Osteoblast (primary cell): ENCODE measurements at regions not wholly inside any gene's neighbourhood (a gene's known extent, or its start where the extent isn't known, plus 50 kb on each side); places are given as distances from the start of the nearest gene placed in this dataset.

ENCODE experiments used
- DNase-seq: peaks from one replicate; pipeline ENCODE4 v3.0.0; 2011; ENCODE audit warnings: low spot score, mixed read lengths; ENCODE audit not compliant: insufficient read length; ENCODE audit errors: missing footprints
- H2AFZ ChIP-seq: 2 replicates; pipeline ENCODE4 v1.6.0; 2011; ENCODE audit warnings: mild to moderate bottlenecking, low read length
- H3K27ac ChIP-seq: 2 replicates; pipeline ENCODE4 v1.5.1; 2011; ENCODE audit warnings: mild to moderate bottlenecking, low read depth, low read length, moderate library complexity
- H3K27me3 ChIP-seq: 2 replicates; pipeline ENCODE4 v1.6.0; 2012; ENCODE audit warnings: mild to moderate bottlenecking, control low read depth, inconsistent platforms, low read length, moderate library complexity; ENCODE audit not compliant: insufficient read depth
- H3K36me3 ChIP-seq: 2 replicates; pipeline ENCODE4 v1.5.1; 2011; ENCODE audit warnings: mild to moderate bottlenecking, low read length, control low read depth, moderate library complexity; ENCODE audit not compliant: insufficient read depth
- H3K4me1 ChIP-seq: 2 replicates; pipeline ENCODE4 v1.5.1; 2011; ENCODE audit warnings: mild to moderate bottlenecking, low read length, control low read depth, moderate library complexity; ENCODE audit not compliant: insufficient read depth
- H3K4me2 ChIP-seq: 2 replicates; pipeline ENCODE4 v1.6.0; 2011; ENCODE audit warnings: mild to moderate bottlenecking, low read length; ENCODE audit not compliant: insufficient read depth
- H3K4me3 ChIP-seq: fragments of 200-600 bp; sonication (generic); 3 replicates; pipeline ENCODE4 v1.5.1; 2012; ENCODE audit warnings: mild to moderate bottlenecking, low read length, inconsistent platforms; ENCODE audit not compliant: insufficient read depth
- H3K79me2 ChIP-seq: 2 replicates; pipeline ENCODE4 v1.6.0; 2012; ENCODE audit warnings: mild to moderate bottlenecking, low read length, control low read depth, inconsistent platforms; ENCODE audit not compliant: insufficient read depth
- H3K9me3 ChIP-seq: 2 replicates; pipeline ENCODE4 v1.5.1; 2011; ENCODE audit warnings: low read depth, low read length, control low read depth
- H4K20me1 ChIP-seq: 2 replicates; pipeline ENCODE4 v1.6.0; 2012; ENCODE audit warnings: mild to moderate bottlenecking, low read length, control low read depth; ENCODE audit not compliant: insufficient read depth
- TF ChIP-seq, protein P1 (sequence below): IDR thresholded peaks from 2 replicates; pipeline ENCODE4 v1.5.1; 2011; ENCODE audit warnings: mild to moderate bottlenecking, low read depth, low read length, moderate library complexity; ENCODE audit errors: extremely low read depth

DNA sequence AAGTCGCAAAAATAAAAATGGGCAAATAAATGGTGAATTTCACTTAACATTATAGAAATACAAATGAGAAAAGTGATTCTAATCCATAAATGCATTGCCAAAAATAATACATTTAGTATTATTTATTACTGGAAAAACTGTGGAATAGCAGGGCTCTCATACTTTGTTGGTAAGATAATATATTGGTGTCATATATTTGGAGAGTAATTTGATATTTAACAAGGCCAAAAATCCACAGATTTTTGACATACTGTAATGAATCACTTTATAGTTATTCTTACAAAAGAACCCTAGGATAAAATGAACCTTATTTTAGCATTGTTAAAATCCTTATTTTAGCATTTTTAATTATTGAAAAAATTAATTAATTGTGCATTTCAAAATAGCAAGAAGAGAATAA is 397.2 kb upstream of the DAB2 start:
- peaks cover 8% of the 10 kb centered on the region for H3K4me1 ChIP-seq
- no peak overlapping the region for H3K4me3 ChIP-seq
- TF ChIP-seq, protein P1, sequence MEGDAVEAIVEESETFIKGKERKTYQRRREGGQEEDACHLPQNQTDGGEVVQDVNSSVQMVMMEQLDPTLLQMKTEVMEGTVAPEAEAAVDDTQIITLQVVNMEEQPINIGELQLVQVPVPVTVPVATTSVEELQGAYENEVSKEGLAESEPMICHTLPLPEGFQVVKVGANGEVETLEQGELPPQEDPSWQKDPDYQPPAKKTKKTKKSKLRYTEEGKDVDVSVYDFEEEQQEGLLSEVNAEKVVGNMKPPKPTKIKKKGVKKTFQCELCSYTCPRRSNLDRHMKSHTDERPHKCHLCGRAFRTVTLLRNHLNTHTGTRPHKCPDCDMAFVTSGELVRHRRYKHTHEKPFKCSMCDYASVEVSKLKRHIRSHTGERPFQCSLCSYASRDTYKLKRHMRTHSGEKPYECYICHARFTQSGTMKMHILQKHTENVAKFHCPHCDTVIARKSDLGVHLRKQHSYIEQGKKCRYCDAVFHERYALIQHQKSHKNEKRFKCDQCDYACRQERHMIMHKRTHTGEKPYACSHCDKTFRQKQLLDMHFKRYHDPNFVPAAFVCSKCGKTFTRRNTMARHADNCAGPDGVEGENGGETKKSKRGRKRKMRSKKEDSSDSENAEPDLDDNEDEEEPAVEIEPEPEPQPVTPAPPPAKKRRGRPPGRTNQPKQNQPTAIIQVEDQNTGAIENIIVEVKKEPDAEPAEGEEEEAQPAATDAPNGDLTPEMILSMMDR = no peak
- no peak overlapping the region for H2AFZ ChIP-seq
- no peak for DNase-seq
- no peak overlapping the region for H3K4me2 ChIP-seq
- H3K27me3 ChIP-seq = no peaks in the 10 kb centered on the region
- no peaks in the 10 kb centered on the region for H4K20me1 ChIP-seq
- H3K27ac ChIP-seq = no peak overlapping the region
- no peaks in the 10 kb centered on the region for H3K36me3 ChIP-seq
- H3K79me2 ChIP-seq = no peaks in the 10 kb centered on the region
- H3K9me3 ChIP-seq = no peaks in the 10 kb centered on the region

DNA sequence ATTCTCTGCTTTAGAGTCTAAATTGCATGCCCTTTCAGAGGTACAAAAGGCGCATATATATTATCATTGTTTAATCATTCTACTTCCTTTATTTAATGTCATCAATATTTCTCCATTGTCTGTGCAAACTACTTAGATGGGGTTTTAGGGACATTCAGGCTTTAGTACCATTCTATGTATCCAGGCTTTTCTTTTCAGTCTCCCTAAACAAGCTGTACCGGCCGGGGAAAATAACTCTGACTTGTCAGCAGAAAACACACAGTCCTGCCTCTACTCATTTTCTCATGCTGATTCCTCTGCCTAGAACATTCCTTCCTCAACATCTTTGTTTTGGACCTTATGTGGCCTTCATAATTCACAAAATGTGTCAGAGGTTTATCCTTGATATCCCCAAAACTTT is 392.1 kb upstream of the DAB2 start:
- peaks cover 7% of the 10 kb centered on the region for H3K4me1 ChIP-seq
- no peak overlapping the region for H3K4me3 ChIP-seq
- no peaks in the 10 kb centered on the region for H3K27me3 ChIP-seq
- H3K36me3 ChIP-seq = no peaks in the 10 kb centered on the region
- TF ChIP-seq, protein P1 = no peak
- H3K27ac ChIP-seq = no peak overlapping the region
- H3K79me2 ChIP-seq = no peaks in the 10 kb centered on the region
- no peak overlapping the region for H2AFZ ChIP-seq
- H4K20me1 ChIP-seq = no peaks in the 10 kb centered on the region
- no peaks in the 10 kb centered on the region for H3K9me3 ChIP-seq
- no peak overlapping the region for H3K4me2 ChIP-seq
- no peak for DNase-seq

DNA sequence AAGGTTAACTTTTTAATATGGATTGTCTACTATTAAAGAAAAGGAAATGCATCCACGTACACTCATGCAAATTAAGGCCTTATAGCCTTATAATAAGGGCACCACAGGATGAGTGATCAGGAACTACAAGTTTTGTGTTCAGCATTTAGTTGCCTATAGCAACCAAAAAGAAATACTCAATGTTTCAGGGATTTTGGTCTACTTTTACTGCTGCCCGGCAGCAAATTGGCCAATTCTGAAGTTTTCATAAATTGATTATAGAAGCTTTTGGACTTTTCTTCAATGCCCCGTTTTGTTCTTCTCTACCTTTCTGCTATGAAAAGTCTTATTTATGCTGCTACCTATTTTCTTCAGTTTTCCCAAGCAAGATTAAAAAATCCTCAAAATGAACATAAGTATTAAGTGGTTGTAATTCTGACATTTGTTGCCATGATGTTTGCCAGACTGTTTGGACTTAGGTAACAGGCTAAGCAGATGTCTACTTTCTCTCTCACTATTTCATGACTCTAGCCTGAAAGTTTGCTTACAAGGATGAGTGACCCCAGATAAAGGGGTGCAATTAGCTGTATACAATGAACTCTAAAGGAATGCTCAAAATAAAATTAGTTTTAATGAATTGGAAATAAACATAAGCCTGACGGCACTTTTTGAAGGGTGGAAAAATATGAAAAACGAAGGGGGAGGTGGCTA is 391.5 kb upstream of the DAB2 start:
- no peaks in the 10 kb centered on the region for H3K9me3 ChIP-seq
- H4K20me1 ChIP-seq = no peaks in the 10 kb centered on the region
- no peak overlapping the region for H3K4me3 ChIP-seq
- no peaks in the 10 kb centered on the region for H3K27me3 ChIP-seq
- no peak overlapping the region for H3K4me2 ChIP-seq
- no peak for DNase-seq
- no peak overlapping the region for H3K27ac ChIP-seq
- H3K4me1 ChIP-seq = peaks cover 1% of the 10 kb centered on the region
- H3K36me3 ChIP-seq = no peaks in the 10 kb centered on the region
- TF ChIP-seq, protein P1 = no peak
- no peak overlapping the region for H2AFZ ChIP-seq
- H3K79me2 ChIP-seq = no peaks in the 10 kb centered on the region

DNA sequence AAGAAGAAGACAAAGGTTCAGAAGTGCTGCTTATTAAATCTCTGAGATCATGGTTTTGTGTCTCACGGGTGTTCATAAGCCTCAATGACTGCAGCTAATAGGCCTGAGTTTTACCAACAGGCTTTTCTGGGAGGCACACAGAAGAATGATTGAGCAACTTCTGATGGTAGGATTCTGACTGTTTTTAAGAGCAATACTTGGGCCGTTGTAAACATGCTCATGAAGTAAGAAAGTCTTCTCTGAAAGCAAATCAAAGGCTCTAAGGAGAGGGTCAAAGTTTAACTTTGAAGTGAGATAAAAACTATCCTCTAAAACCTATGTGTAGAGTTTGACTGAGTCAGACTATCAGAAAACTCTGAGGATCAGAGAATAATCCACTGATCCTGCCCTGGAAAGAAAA is 390.9 kb upstream of the DAB2 start:
- Histone ChIP-seq H3K27ac (no peak overlapping the region), H3K27me3 (no peaks in the 10 kb centered on the region), H3K36me3 (no peaks in the 10 kb centered on the region), H3K79me2 (no peaks in the 10 kb centered on the region), H3K4me2 (no peak overlapping the region), H4K20me1 (no peaks in the 10 kb centered on the region), H2AFZ (peak overlapping the region; percentile 25), H3K4me3 (no peak overlapping the region), H3K9me3 (no peaks in the 10 kb centered on the region), H3K4me1 (no peaks in the 10 kb centered on the region)
- TF ChIP-seq, protein P1 = no peak
- no peak for DNase-seq
